ENCODE measurements at regions not wholly inside any gene's neighbourhood (a gene's known extent, or its start where the extent isn't known, plus 50 kb on each side); places are given as distances from the start of the nearest gene placed in this dataset.
"Not testable (repeated sequence)": the region's sequence is repeated elsewhere in the genome, so short reads cannot be mapped to it uniquely, and the experiment has no call there.

DNA sequence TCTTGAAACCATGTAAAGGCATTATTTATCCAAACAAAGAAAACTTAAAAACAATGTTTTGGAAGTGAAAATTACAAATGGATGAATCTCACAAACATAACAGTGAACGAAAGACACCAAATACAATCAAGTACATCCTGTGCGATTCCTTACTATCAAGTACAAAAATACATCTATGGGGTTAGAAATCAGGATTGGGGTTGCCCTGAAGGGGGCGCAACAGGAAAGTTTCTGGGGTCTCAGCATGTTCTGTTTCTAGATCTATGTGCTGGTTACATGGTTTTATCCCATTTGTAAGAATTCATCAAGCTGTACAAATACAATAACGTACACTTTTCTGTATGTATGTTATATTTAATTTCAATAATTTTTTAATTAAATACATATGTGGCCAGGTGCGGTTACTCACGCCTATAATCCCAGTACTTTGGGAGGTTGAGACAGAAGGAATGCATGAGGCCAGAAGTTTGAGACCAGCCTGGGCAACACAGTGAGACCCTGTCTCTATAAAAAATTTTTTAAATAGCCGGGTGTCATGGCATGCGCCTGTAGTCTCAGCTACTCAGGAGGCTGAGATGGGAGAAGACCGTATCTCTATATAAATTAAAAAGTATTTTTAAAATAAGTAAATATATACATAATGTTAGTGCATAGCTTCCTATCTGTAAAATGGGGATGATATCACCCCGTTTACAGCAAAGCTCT is 121.5 kb upstream of the SOD1 start:
- no peak for DNase-seq (ENCODE audit: low read depth)

DNA sequence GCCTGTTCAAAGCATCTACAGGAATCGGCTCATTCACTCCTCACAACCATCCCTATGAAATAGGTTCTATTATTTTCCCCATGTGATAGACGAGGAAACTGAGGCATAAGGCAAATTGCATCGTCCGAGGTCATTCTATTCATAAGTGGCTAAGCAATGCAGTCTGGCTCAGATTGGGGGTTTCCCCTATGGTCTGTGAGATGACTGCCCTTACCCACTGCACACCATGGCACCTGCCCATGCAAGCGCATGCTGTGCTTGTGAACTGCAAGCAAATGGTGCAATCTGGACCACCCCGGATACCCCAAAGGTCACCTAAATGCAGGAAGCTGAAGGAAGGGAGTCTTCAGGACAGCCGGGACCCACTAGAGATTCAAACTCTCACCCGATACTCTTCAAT is 123.4 kb upstream of the SOD1 start:
- DNase-seq (ENCODE audit: low read depth), result no peak

DNA sequence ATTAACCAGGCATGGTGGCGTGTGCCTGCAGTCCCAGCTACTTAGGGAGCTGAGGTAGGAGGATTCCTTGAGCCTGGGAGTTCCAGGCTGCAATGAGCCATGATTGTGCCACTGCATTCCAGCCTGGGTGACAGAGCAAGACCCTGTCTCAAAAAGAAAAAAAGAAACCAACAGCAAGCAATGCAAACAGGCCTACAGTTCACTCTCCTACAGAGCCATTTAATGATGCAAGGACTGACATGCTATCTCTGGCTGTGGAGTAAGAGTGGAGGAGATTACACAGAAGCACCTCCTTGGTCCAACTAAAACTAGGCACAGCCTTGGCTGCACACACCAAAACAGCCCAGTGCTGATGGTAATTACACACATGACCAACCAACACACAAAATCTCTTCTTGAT is 127.5 kb upstream of the SOD1 start:
- DNase-seq (ENCODE audit: low read depth), result no peak

DNA sequence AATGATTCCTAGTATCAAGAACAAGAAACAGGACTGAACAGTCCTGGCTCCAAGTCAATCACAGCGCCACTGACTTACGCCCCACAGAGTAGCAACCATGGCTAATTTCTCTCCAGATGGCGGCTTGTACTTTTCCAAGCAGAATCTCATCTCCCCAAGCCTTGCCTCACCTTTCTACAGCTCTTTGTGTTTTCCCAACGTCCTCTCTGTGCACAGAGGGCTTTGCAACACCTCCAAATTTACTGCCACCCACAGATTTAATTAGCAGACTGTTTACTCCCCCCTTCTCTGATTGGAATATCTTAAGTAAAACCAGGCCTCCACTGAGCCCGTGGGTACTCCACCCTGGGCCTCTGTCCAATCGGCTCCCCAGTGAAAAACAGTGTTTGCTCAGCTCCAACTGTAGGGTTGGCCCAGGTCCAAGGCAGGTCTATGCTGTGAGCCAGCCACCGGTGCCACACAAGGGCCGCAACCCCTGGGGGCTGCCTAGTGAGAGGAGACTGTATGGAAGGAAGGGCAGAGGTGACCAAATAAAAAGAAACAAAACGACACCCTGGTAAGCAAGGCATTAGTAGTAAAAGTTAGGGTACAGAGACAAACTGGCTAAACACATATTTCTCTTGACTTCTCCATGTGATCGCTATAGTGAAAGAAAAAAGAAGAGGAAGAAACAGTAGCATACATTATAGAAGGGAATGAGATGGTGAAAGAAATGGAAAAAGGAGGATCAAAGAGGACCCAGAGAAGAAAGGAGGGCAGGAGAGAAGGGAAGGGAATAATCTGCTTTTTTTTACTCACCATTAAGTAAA is 128.4 kb upstream of the SOD1 start:
- DNase-seq (ENCODE audit: low read depth), result no peak

DNA sequence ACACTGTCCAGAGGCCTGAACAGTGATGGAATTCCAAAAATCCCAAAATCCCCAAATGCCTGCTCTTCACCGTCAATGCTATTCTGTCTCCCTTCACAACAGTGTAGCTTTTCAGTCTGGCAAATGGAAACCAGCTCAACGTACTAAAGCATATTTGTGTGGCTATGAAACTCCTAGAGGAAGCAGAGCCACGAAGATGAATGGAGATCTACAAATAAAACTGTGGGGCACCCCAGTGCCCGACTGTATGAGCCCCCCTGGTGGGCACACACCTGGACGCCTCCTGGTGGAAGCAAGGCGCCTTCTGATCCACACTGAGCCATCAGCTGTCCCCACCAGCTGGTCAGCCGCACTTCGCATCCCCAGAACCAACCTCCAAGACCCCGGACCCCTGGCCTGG is 129.1 kb upstream of the SOD1 start:
- DNase-seq (ENCODE audit: low read depth), result no peak

DNA sequence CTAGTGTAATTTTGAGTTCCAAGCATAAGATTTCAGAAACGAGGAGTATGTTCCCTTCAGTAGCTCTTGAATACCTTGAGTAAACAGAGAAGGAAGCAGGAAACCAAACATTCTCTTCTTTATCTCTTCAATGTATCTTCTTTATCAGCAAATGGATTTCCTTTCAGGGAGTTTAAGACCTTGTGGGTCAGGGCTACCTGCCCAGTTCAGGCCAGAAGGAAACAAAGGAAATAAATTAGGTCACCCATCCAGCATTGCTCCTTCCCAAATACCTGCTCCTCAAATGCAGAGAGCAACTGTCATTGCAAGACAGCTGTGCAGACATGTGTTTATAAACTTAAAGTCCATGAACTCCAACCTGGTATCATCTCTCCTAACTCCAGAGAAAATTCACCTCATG is 130.1 kb upstream of the SOD1 start:
- DNase-seq (ENCODE audit: low read depth), result no peak

DNA sequence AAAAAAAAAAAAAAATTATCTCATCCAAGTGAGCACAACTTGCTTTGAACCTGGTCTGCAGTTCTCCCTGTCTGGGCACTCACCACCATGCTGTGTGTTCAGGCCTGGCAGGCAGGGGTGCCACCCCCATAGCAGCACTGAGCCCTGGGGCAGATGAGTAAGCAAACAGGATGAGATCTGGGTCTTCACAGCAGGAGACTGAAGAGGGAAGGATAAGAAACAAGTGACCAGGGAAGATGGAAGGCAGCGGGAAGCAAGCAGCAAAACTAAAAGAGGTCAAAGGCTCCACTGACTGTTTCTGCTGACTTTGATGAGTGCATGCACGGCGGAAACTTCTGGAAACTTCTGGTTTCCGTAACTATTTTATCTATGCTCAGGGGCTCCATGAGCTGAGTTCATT is 133.5 kb upstream of the SOD1 start:
- peak; percentile 57 for DNase-seq (ENCODE audit: low read depth)

DNA sequence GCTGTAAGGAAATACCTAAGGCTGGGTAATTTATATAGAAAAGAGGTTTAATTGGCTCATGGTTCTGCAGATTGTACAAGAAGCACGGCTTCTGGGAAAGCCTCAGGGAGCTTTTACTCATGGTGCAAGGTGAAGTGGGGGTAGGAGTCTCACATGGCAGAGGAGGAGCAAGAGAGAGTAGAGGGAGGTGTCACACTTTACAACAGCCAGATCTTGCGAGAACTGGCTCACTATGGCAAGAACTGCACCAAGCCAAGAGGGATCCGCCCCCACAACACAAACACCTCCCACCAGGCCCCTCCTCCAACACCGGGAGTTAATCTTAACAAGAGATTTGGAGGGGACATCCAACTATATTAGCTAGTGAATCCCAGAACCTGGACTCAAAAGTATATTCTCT is 135.4 kb upstream of the SOD1 start:
- DNase-seq (ENCODE audit: low read depth), result no peak

DNA sequence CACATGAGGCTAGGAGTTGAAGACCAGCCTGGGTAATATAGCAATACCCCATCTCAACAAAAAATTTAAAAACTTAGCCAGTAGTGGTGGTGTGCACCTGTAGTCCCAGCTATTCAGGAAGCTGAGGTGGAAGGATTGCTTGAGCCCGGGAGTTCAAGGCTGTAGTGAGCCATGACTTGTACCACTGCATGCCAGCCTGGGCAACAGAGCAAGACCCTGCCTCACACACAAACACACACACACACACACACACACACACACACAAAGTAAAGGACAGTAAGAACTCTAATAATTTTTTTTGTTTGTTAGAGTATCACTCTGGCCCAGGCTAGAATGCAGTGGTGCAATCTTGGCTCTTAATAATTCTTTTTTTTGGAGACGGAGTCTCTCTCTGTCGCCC is 138.0 kb upstream of the SOD1 start:
- no peak for DNase-seq (ENCODE audit: low read depth)

DNA sequence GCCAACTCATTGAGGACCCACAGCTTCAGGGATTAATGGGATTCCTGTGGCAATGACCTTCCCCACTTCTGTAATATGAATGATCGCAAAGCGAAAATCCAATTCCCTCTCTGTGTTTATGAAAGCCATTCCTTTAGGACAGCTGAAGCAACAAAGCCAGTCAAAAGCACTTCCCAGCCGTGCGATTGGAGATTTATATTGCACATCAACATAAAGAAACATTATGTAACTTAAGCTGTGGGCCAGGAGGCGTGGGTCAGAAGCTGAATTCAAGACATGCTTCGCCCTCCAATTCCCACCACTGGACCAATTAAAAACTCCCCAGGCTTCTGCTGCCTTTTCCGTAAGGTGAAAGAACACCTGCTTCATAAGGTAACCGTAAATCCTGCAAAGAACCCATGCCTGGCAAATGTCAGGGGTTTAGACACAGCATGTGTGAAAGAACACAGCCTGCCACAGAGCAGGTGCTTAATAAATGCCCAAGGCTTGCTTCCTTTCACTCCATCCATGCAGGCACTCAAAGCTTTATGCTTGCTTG is 138.9 kb upstream of the SOD1 start:
- no peak for DNase-seq (ENCODE audit: low read depth)

DNA sequence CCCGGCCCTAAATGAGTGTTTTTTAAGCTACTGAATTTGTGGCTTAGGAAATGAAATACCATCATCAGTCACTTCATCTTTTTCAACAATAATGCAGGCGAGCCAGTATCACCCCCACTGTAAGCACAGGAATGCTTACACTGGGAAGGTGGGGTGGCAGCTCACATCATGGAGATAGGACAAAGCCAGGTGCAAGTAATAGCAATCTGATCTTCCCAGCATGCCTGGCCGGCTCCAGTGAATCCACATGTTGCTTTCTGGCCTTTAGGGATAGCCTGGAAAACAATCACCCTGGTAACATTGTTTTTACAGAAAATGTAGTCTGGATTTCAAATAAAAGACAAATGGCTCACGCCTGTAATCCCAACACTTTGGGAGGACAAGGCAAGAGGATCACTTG is 140.9 kb upstream of the SOD1 start:
- DNase-seq (ENCODE audit: low read depth), result no peak

DNA sequence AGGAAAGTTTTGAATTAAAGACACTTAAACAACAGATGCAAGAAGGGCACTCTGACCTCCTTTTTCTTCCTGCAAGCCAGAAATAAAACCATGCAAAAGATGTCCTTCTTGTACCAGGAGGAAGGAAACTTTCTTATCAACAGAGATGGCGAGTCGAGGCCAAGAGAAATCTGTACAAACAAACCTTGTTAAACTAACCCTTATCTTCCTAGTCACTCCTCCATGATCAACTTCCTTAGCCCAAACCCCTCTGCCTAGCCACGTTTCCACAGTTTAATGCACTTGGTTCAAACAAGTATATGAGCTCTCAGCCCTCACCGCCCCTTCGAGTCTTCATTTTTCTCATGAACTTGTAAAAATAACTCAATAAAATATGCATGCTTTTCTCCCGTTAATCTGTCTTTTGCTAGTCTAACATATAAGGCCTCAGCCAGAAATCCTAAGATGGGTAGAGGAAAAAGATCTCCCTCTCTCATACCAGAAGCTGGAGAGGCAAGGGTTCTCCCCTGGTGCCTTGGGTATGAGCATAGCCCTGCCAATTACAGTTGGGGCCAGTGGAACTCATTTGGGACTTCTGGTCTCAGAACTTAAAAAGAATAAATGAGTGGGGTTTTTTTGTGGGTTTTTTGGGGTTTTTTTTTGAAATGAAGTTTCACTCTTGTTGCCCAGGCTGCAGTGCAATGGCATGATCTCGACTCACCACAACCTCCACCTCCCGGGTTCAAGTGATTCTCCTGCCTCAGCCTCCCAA is 141.7 kb upstream of the SOD1 start:
- DNase-seq (ENCODE audit: low read depth), result no peak

DNA sequence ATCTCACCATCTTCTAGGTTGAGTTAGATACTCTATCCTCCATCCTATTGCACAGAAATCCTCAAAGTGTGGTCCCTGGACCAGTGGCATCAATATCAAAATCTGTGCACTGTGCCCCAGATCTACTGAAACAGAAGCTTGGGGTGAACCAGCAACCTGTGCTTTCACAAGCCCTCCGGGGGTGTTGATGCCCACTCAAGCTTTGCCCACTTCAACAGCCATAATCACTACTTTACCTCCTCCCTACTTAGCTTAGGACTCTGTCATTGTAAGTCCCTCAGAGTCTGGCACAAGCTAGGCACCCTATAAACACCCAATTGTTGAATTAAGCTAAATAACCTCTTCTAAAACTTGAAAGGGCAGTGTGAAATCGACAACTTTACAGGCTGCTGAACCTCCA is 144.2 kb upstream of the SOD1 start:
- no peak for DNase-seq (ENCODE audit: low read depth)

DNA sequence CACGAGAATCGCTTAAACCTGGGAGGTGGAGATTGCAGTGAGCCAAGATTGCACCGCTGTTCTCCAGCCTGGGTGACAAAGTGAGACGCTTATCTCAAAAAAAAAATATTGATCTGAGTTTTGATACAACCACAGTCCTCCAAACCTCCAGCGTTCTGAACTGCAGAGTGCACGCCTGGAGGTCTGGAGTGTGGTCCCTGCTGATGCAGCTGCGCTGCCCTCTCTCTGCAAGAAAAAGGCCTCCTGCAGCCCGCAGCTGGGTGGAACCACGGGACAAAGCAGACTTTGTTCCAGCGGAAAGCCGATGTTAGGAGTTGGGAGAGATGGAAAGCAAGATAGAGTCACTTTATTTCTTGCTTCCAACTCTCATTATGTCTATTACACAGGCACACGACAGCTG is 144.9 kb upstream of the SOD1 start:
- no peak for DNase-seq (ENCODE audit: low read depth)

DNA sequence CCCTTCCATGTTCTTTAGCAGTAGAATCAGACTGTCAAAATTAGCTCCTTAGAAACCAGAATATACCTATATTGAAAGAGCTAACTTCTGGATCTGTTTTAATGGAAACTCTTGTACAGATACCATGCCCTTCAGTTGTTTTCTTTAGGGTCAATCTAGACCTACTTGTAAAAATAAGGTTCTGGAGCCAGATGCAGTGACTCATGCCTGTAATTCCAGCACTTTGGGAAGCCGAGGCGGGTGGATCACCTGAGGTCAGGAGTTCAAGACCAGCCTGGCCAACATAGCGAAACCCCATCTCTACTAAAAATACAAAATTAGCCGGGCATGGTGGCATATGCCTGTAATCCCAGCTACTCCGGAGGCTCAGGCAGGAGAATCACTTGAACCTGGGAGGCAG is 146.0 kb upstream of the SOD1 start:
- DNase-seq (ENCODE audit: low read depth), result not testable (repeated sequence)

DNA sequence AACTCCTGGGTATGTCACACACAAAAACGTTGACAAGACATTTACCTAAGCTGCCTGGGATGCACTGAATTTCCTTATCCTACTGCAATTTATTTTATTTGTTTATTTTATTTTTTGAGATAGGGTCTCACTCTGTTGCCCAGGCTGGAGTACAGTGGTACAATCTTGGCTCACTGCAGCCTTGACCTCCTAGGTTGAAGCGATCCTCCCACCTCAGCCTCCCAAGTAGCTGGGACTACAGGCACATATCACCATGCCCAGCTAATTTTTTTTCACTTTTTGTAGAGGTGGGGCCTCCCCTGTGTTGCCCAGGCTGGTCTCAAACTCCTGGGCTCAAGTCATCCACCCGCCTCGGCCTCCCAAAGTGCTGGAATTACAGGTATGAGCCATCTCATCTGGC is 147.5 kb upstream of the SOD1 start:
- not testable (repeated sequence) for DNase-seq (ENCODE audit: low read depth)

DNA sequence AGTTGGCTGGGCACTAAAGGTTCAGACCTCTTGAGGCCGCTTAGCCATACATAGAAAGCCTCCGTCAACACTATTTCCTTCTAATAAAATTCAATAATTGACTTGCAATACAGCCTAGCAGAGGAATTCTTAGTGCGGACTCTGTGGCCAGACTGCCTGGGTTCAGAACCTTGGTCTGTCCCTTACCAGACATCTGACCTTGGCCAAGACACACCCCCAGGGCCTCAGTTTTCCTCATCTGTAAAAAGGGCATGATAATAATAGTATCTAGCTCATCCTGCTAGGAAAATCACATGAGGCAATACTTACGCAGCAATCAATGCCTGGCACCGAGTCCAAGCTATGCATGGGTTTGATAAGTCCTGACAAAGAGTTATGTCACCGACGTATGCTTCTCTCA is 148.2 kb upstream of the SOD1 start:
- no peak for DNase-seq (ENCODE audit: low read depth)

DNA sequence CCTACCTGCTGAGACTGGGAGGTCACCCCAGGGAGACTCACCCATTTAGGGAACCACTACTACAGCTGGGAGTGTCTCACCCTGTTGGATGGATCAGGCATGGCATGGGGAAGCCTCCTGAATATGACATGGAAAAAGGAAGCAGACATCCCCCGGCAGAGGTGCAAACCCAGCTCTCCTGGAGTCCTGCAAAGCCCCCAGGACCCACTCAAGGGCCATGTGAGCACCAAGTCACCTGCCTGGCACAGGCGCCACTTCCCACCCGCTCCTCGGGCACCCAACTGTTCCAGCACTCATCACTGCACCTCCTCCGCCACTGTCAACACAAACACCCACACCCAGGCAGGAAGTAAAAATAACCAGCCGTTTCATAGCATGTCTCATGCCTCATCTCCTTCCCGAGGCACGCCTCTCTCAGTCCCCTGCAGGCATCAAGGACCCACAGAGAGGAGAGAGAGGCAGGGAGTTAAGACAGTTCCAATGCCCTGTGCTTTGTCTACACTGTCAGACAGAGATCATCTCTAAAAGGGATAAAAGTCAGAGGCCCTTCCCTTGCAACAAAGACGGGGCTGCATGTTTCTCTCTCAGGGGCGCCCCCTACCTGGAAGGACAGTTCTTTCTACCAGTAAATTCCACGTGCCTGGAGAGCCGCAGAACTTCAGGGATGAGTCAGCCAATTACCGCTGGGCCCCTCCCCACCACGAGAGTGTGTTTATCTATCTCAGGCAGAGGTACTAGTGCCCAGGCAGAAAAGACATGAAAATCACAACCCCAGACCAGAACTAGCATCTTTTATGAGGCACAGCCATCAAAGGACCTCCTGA is 150.1 kb upstream of the SOD1 start:
- DNase-seq (ENCODE audit: low read depth), result peak; percentile 49

DNA sequence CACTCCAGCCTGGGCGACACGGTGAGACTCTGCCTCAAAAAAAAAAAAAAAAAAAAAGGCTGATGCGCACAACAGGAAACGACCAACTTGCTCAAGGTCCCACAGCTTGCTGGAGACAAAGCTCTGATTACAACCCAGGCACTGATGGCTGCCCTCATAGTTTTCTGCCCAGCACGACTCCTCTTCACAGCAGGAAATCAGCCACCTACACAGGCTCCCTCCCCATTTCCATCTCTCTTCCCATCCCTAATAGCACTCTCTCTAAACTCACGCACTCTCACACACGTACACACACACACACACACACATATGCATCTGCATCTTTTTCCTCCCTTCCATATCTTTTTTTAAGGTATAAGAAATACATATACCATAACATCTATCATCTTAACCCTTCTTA is 153.5 kb upstream of the SOD1 start:
- no peak for DNase-seq (ENCODE audit: low read depth)

DNA sequence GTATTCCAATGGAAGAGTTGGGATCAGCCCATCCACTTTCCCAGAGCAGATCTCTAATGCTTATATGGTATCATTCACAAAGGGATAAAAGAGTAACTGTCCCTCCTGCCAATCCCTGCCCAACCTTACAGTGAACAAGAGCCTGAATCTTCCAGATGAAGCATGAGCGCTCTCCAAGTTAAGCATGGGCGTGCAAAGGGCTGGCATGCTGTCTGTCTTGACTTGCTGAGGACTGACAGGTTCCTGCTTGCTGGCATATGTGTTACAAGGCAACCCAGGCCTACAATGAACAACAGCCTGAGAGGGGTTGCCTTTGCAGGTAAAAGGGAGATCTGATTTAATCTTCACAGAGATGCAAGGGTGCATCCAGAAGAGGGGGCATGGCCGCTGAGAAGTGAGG is 155.6 kb upstream of the SOD1 start:
- no peak for DNase-seq (ENCODE audit: low read depth)

DNA sequence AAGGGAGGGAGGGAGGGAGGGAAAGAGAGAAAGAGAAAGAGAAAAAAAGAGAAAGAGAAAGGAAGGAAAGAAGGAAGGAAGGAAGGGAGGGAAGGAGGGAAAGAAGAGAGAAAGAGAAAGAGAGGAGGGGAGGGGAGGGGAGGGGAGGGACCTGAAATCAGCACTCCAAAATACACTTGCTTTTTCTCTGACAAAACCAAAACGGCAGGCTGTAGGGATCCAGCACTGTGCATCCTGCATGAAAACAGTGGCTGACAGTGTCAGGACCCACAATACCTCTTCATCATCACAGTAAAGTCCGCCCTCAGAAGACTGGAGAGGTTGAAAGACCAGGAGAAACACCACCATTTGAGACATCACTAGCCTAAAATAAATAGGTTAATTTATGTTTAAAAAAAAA is 156.0 kb upstream of the SOD1 start:
- no peak for DNase-seq (ENCODE audit: low read depth)
